NCI-H2196 treated with DMSO at 0.1 percent for 48 hours (cell line): ENCODE measurements at regions not wholly inside any gene's neighbourhood (a gene's known extent, or its start where the extent isn't known, plus 50 kb on each side); places are given as distances from the start of the nearest gene placed in this dataset.
"Not testable (repeated sequence)": the region's sequence is repeated elsewhere in the genome, so short reads cannot be mapped to it uniquely, and the experiment has no call there.

ENCODE experiments used
- DNase-seq: peaks from one replicate; lab custom pipeline; 2025; ENCODE audit not compliant: unreplicated experiment; lab: John Stamatoyannopoulos, UW

GRCh38 chr18:75862458-75862857 lies 435.0 kb upstream of the SMIM21 start:
- DNase-seq, result no peak

DNA sequence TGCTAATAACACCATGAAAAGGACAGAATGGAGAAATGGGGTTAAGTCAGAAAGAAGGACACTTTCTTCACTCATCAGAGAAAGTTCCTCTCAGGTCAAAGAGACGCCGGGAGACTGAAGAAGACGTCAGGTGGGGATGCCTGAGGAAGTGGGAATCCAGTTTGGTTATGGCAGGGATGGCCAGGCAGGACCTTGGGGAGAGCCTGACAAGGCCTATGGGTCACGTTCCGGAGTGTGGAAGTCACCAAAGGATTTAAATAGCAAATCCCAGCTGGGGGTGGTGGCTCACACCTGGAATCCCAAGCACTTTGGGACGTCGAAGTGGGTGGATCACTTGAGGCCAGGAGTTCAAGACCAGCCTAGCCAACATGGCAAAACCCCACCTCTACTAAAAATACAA lies 432.7 kb upstream of the SMIM21 start:
- no peak for DNase-seq

DNA sequence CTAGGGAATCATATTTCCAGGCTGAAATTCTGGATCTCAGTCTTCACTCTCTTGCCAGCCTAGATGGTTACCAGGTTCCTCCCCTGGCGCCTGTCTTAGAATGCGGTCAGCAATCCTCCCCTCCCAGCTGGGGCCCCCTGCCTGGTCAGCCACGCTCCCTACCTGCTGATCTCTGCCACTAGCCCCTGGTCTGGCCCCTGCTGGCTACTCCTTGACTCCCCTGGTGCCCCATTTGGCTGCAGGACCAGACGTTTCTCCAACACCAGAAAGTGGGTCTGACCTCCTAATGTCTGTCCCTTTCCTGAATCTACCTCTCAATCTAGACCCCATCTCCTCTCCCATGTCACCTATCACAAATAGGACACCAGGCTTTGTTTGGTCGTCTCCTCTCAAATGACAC lies 432.0 kb upstream of the SMIM21 start:
- DNase-seq, result no peak

DNA sequence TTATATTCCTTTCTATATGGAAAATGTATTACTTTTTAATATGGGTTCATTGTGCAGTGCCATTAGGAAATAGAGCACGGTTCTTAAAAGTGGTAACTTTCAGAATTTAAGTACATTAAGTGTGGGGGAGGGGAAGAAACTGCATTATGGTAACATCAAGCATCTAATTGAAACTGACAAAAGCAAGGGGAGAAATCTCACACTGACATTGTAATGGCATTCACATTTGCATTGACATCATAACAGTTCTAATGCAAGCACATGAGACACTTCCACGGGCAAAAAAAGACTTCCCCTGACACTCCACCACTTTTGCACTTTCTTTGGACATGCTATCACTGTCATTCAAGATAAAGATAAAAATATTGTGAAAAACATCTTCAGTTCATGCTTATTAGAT lies 431.3 kb upstream of the SMIM21 start:
- no peak for DNase-seq

DNA sequence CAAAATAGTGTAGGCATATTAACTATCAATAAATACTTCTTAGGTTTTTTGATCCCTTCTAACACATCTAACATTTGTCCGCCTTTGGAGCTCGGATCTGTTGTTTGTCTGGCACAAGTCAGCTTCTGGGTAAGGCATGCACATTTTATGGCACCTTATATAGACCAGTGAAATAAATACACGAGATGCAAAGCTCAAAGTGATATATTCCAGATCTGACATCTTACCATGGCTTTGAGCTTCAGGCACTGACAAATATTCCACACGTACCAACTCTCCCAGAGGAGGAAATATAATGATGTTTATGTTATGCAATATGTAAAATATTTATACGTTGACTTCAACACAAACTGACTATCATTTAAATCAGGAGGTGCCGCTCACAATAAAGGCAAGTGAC lies 430.1 kb upstream of the SMIM21 start:
- no peak for DNase-seq

GRCh38 chr18:75854808-75855207 lies 427.3 kb upstream of the SMIM21 start:
- DNase-seq, result no peak

- no peak for DNase-seq
Observed at GRCh38 chr18:75854174-75854573, 426.7 kb upstream of the SMIM21 start.

- no peak for DNase-seq
Observed at GRCh38 chr18:75846321-75846720, 418.8 kb upstream of the SMIM21 start.

- DNase-seq, result no peak
Observed at GRCh38 chr18:75845413-75845812, 417.9 kb upstream of the SMIM21 start.

- no peak for DNase-seq
Observed at GRCh38 chr18:75844146-75844545, 416.6 kb upstream of the SMIM21 start.

GRCh38 chr18:75840131-75840530 lies 412.6 kb upstream of the SMIM21 start:
- DNase-seq, result no peak

GRCh38 chr18:75839686-75840085 lies 412.2 kb upstream of the SMIM21 start:
- DNase-seq, result not testable (repeated sequence)

- no peak for DNase-seq
Observed at GRCh38 chr18:75839041-75839440, 411.5 kb upstream of the SMIM21 start.

DNA sequence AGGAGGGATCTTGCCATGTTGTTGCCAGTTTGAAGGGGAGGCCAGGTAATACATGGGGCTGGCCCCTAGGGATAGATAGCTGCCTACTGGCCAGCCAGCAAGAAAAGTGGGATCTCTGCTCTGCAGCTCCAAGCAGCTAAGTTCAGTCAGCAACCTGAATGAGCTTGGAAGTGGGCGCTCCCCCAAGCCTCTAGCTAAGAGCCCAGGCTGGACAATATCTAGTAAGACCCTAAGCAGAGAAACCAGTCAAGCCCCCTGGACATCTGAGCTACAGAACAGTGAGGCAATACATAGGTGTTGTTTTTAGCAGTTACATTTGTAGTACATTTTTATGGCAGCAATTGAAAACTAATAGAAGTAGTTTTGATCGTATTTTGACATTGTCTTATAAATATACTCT lies 409.8 kb upstream of the SMIM21 start:
- DNase-seq, result no peak

DNA sequence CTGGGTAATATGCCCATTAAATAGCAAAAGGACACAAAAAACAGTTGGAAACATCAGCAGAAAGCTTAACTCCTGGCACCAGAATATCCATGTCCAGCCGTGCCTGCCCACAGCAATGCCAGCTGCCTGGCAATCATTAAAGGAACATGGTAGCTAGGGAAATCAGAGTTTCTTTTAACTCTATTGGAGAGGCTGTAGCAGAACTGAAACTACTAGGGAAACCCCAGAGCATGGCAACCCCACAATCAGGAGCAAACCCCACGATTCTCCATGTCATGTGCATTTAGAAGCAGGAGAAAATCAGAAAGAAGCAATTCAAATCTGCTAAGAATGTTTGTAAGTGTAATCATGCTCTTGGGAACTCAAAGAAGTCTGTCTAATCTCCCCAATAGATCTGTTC lies 409.0 kb upstream of the SMIM21 start:
- DNase-seq, result no peak

DNA sequence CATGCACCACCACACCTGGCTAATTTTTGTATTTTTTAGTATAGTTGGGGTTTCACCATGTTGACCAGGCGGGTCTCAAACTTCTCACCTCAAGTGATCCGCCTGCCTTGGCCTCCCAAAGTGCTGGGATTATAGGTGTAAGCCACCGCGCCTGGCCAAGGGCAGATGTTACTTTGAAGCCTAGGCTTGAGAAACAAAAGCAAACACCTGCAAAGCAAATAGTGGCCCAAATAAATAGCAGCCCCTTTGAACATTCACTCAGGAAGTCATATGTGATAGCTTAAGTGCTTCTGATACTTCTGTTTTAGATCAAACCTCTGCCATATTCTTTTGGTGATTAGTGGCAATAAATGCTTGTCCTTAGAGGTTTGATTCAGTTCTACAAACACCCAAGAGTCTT lies 404.5 kb upstream of the SMIM21 start:
- DNase-seq, result no peak

DNA sequence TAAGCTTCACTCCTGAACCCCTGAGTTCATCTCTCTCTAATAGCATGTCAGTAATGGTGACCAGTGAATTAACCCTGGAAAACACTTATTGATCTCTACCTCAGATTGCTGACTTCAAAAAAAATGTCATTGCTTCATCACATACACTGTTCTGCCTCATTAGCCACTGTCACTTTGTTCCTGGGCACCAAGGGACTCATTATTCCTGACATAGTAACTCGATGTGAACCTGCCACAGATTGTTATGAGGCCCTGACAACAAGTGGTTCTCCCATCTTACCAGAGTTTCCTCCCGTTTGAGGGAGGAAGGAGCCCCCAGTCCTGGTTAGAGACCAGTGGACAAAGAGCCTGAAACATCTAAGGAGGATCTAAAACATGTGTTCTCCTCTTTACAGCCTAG lies 403.3 kb upstream of the SMIM21 start:
- DNase-seq, result no peak

GRCh38 chr18:75829091-75829490 lies 401.6 kb upstream of the SMIM21 start:
- no peak for DNase-seq

- DNase-seq, result no peak
Observed at GRCh38 chr18:75828379-75828778, 400.9 kb upstream of the SMIM21 start.

GRCh38 chr18:75827751-75828287 lies 400.3 kb upstream of the SMIM21 start:
- DNase-seq, result no peak

GRCh38 chr18:75824661-75825060 lies 397.2 kb upstream of the SMIM21 start:
- DNase-seq, result no peak

- DNase-seq, result no peak
Observed at GRCh38 chr18:75823471-75823870, 396.0 kb upstream of the SMIM21 start.

GRCh38 chr18:75818383-75818782 lies 390.9 kb upstream of the SMIM21 start:
- DNase-seq, result no peak

DNA sequence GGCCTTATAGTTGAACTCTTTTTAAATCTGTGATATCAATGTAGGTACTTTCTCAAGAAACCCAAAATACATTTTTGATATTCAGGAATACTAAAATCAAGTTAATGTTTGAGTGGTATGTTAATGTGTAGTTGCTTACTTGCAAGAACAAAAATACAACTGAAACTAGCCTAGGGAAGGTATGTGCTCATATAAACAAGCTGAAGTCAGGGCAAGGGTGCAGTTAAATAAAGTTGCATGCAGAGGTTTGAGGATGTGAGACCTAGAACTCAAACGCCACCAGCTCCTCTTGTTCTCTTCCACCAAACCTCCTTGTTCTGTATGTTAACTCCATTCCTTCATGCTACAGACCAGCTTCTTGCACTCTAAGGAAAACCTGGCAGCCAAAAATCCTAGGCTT lies 388.3 kb upstream of the SMIM21 start:
- no peak for DNase-seq
